ENCODE measurements at regions not wholly inside any gene's neighbourhood (a gene's known extent, or its start where the extent isn't known, plus 50 kb on each side); places are given as distances from the start of the nearest gene placed in this dataset.

DNA sequence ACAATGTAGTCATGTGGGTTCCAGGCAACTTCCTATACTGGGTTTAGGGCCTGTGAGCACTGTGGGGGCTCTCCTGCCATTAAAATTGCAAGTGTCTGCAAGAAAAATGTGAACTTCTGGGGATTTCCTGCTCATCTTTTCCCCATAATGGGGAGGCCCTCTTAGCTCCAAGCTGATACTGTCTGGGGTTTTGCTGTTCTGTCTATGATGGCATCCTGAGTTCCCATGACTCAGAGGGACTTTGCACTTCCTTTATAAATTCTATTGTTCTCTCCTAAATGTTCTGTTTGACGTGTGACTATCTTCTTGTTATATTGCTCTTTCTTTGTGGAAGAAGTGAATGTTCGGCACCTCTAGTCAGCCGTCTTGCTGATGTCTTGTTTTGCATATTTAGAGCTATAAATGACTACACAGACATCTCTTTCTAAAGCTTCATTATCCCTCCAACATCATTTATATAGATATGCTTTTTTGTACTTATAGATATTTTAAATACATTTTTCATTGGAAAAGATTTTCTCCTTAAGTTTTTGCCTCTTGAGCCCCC is 465.8 kb downstream of the NAF1 start:
- no peak overlapping the region for H3K27ac ChIP-seq
- no peak overlapping the region for H3K4me3 ChIP-seq
- intact Hi-C loops (cut with DNase I; ENCODE audit: low total_unique reads) = no loop called here
- TF ChIP-seq POLR2AphosphoS5 (IDR thresholded peaks at IDR 0.05) (no peak), POLR2A (IDR thresholded peaks at IDR 0.05) (no peak)
- TF ChIP-seq, protein P1, sequence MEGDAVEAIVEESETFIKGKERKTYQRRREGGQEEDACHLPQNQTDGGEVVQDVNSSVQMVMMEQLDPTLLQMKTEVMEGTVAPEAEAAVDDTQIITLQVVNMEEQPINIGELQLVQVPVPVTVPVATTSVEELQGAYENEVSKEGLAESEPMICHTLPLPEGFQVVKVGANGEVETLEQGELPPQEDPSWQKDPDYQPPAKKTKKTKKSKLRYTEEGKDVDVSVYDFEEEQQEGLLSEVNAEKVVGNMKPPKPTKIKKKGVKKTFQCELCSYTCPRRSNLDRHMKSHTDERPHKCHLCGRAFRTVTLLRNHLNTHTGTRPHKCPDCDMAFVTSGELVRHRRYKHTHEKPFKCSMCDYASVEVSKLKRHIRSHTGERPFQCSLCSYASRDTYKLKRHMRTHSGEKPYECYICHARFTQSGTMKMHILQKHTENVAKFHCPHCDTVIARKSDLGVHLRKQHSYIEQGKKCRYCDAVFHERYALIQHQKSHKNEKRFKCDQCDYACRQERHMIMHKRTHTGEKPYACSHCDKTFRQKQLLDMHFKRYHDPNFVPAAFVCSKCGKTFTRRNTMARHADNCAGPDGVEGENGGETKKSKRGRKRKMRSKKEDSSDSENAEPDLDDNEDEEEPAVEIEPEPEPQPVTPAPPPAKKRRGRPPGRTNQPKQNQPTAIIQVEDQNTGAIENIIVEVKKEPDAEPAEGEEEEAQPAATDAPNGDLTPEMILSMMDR (IDR thresholded peaks at IDR 0.05 in 8 of 11, conservative IDR thresholded peaks at IDR 0.05 in 3 of 11) = no peak
- no peaks in the 10 kb centered on the region for H3K36me3 ChIP-seq
- peaks cover 0 to 3% (median 0%) of the 10 kb centered on the region in 8 donors for H3K9me3 ChIP-seq
- DNase-seq = no peak
- H3K4me1 ChIP-seq = no peaks in the 10 kb centered on the region
- no peaks in the 10 kb centered on the region for H3K27me3 ChIP-seq (replicated peaks in 1 of 7)
- 57 to 83% (median 68%) methylated on average over 3 of the region's 3 CpGs for WGBS, 5 donors

DNA sequence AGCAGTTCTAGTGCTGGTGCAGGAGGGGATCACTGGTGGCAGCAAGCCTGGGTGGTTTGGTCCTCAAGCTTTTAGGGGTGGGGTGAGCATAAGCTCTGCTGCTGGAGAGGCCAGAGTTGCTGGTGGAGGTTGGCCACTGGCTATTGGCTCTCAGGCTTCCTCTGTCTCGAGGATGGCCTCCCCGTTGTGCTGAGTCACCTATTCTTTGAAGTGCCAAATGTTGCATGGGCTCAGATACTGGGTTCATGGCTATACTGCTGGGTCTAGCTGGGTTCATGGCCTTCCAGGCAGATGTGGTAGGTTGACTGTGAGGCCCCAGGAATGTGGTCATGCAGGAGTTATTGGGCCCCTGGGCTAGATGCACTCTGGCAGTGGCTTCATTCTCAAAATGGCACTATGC is 466.3 kb downstream of the NAF1 start:
- no peak overlapping the region for H3K27ac ChIP-seq
- H3K27me3 ChIP-seq (replicated peaks in 1 of 7) = no peaks in the 10 kb centered on the region
- DNase-seq = no peak
- H3K9me3 ChIP-seq = peaks cover 0 to 6% (median 3%) of the 10 kb centered on the region in 8 donors
- intact Hi-C loops (cut with DNase I; ENCODE audit: low total_unique reads) = no loop called here
- no peak overlapping the region for H3K4me3 ChIP-seq
- 44 to 76% (median 70%) methylated on average over 2 of the region's 2 CpGs for WGBS, 5 donors
- H3K4me1 ChIP-seq = no peaks in the 10 kb centered on the region
- TF ChIP-seq POLR2AphosphoS5 (IDR thresholded peaks at IDR 0.05) = no peak
- TF ChIP-seq, protein P1 (IDR thresholded peaks at IDR 0.05 in 8 of 11, conservative IDR thresholded peaks at IDR 0.05 in 3 of 11) = no peak
- TF ChIP-seq POLR2A (IDR thresholded peaks at IDR 0.05) = no peak
- no peaks in the 10 kb centered on the region for H3K36me3 ChIP-seq

- no peaks in the 10 kb centered on the region for H3K36me3 ChIP-seq
- intact Hi-C loops (cut with DNase I; ENCODE audit: low total_unique reads) = no loop called here
- H3K9me3 ChIP-seq = peaks cover 0 to 13% (median 9%) of the 10 kb centered on the region in 8 donors
- no peaks in the 10 kb centered on the region for H3K27me3 ChIP-seq (replicated peaks in 1 of 7)
- TF ChIP-seq POLR2AphosphoS5 (IDR thresholded peaks at IDR 0.05) = no peak
- TF ChIP-seq, protein P1 (IDR thresholded peaks at IDR 0.05 in 8 of 11, conservative IDR thresholded peaks at IDR 0.05 in 3 of 11) = no peak
- TF ChIP-seq POLR2A (IDR thresholded peaks at IDR 0.05) = no peak
- H3K4me3 ChIP-seq = no peak overlapping the region
- H3K4me1 ChIP-seq = no peaks in the 10 kb centered on the region
- DNase-seq = no peak
- 91 to 100% (median 94%) methylated on average over 1 of the region's 1 CpG for WGBS, 5 donors
- no peak overlapping the region for H3K27ac ChIP-seq
Measured at GRCh38 chr4:162699629-162700028, 467.1 kb downstream of the NAF1 start.

- Histone ChIP-seq H3K27ac (no peak overlapping the region), H3K27me3 (replicated peaks in 1 of 7) (no peaks in the 10 kb centered on the region), H3K4me3 (no peak overlapping the region), H3K9me3 (no peaks in the 10 kb centered on the region), H3K4me1 (no peaks in the 10 kb centered on the region), H3K36me3 (no peaks in the 10 kb centered on the region)
- DNase-seq = no peak
- intact Hi-C loops (cut with DNase I; ENCODE audit: low total_unique reads) = no loop called here
- 93 to 98% (median 97%) methylated on average over 1 of the region's 1 CpG for WGBS, 5 donors
- TF ChIP-seq, protein P1 (IDR thresholded peaks at IDR 0.05 in 8 of 11, conservative IDR thresholded peaks at IDR 0.05 in 3 of 11) = no peak
- no peak for TF ChIP-seq POLR2A (IDR thresholded peaks at IDR 0.05)
- TF ChIP-seq POLR2AphosphoS5 (IDR thresholded peaks at IDR 0.05) = no peak
Measured at GRCh38 chr4:162685410-162685809, 481.3 kb downstream of the NAF1 start.

All from spleen (tissue), 11 donors.